Erythroblast (primary cell): ENCODE measurements at regions not wholly inside any gene's neighbourhood (a gene's known extent, or its start where the extent isn't known, plus 50 kb on each side); places are given as distances from the start of the nearest gene placed in this dataset.

Source experiments
- GATA1 ChIP-seq: IDR thresholded peaks from 2 replicates; pipeline ENCODE4 v1.6.1; 2011; ENCODE audit warnings: low read depth, mild to moderate bottlenecking, control low read depth, low read length, moderate library complexity
- POLR2A ChIP-seq: IDR thresholded peaks from 2 replicates; pipeline ENCODE4 v1.6.1; 2011; ENCODE audit warnings: mild to moderate bottlenecking, low read length

- no peak for TF ChIP-seq POLR2A
- TF ChIP-seq GATA1 = no peak
Measured at GRCh38 chrX:144732588-144732987, 514.7 kb upstream of the SPANXN1 start.
